ENCODE measurements at regions not wholly inside any gene's neighbourhood (a gene's known extent, or its start where the extent isn't known, plus 50 kb on each side); places are given as distances from the start of the nearest gene placed in this dataset.
"Not testable (repeated sequence)": the region's sequence is repeated elsewhere in the genome, so short reads cannot be mapped to it uniquely, and the experiment has no call there.

DNA sequence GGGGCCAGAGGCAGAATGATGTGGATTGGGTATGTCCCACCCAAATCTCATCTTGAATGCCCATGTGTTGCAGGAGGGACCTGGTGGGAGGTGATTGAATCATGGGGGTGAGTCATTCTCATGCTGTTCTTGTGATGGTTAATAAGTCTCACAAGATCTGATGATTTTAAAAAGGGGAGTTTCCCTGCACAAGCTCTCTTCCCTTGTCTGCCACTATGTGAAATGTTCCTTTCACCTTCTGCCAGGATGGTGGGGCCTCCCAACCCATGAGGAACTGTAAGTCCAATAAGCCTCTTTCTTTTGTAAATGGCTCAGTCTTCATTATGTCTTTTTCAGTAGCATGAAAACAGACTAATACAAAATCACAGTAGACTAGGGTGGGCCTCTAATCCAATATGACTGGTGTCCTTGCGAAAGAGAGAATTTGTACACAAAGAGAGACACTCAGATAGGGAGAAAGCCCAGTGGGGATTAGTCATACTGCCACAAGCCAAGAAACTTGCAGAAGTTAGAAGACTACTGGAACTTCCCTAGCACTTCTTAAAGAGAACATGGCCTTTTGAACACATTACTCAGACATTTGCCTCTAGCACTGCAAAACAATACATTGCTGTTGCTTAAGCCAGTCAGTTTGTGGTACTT is 68.4 kb downstream of the ANXA1 start:
- DNase-seq (ENCODE audit: low spot score), result peak; percentile 94

DNA sequence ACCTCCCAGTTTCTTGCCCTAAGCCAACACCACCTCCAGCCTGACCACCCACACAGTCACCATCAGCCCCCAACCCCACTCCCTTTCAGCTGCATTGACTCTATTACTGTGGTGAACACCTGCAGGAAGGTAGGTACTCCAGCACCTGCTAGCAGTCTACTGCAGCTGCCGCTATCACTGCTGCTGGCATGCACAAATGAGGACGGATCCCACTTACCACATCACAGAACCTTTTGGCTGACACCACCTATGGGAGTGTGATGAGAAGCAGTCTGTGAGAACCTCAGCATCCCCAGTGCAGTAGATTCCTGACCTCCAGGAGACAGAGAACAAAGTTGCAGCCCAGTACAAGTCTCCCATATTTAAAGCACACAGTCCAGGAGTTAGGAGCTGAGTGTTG is 71.9 kb downstream of the ANXA1 start:
- DNase-seq (ENCODE audit: low spot score), result no peak

DNA sequence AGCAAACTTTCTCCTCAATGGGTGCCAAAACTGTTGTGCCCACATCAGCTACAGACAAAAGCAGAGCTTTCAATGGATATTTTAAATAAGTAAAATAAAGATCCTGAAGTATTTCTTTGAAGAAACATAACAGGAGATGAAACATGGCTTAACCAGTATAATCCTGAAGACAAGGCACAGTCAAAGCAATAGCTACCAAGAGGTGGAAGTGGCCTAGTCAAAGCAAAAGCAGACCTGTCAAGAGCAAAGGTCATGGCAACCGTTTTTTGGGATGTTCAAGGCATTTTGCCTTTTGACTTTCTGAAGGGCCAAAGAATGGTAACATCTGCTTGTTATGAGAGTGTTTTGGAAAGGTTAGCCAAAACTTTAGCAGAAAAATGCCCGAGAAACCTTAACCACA is 77.9 kb downstream of the ANXA1 start:
- no peak for DNase-seq (ENCODE audit: low spot score)

DNA sequence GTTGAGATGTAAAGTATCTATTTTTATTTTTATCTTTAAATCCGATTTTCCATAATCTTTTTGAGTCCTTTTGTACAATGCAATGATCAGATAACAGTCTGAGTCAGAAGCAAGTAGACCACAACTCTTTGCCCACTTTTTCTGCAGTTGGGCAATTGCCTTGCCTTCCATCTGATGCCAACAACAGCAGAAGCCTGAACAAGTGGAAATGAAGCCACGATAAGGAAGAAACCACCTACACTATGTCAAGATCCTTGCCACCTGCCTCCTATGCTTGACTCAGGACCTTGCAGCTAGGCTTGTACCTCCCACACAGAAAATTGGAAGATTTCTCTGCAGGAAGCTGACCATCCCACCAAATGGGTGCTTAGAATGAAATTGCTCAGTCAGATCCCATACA is 78.6 kb downstream of the ANXA1 start:
- no peak for DNase-seq (ENCODE audit: low spot score)

DNA sequence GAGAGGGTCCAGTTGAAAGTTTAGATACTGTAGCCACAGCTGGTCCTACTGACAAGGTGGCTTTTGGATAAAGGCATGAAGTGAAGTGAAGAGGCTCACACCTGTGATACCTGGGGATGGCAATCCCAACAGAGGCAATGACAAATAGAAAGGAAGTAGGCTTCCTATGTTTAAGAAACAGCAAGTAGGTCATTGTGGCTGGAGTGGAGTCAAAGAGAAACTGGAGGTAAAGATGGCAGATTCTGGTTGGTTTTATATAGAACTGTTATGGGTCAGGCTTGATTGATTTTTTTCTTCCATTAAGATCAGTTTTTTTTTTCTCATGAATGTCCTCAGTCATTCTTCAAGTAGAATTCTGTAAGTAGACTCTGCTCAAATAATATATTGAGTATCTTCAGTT is 79.5 kb downstream of the ANXA1 start:
- no peak for DNase-seq (ENCODE audit: low spot score)

DNA sequence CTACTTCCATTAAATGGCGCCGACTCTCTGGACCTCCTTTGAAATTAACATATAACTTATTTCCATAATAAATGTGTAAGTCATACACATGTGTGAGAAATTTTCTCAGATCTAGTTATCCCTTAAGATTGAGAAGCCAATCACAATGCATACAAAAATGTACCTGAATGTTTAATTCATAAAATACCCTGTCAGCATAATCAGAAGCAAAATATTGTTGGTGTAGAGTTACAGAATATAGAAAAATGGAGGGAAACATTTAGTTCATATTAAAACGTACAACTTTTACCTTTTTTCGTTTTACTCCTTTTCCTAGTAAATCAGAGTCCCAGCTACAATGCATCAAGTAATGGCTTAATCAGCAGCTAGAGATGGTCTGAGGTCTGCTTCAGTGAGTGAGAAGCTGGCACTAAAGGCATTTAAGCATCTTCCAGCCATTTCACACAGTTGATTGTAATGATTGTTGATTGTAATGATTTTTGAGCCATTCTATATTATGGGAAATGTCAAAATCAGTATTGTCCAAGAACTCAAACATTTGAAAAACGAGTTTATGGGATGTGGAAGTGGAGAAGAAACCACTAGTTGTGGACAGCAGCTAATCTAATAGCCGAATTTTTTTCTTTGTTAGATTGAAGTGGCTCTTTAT is 81.8 kb downstream of the ANXA1 start:
- no peak for DNase-seq (ENCODE audit: low spot score)

DNA sequence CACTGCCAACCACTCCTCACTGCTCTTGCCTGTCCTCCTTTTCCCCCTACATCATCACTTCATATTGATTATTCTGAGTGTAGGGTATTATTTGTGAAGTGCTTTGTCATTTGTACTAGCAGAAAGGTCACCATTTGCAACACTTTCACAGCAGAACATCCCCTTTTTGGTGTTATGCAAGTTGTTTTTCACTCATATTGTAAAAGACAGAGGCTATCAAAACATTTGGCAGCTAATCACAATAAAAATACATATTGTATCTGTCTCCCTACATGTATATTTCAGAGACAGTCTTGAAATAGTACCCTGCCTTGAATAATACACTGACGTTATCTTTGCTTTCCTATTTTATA is 82.3 kb downstream of the ANXA1 start:
- DNase-seq (ENCODE audit: low spot score), result no peak

DNA sequence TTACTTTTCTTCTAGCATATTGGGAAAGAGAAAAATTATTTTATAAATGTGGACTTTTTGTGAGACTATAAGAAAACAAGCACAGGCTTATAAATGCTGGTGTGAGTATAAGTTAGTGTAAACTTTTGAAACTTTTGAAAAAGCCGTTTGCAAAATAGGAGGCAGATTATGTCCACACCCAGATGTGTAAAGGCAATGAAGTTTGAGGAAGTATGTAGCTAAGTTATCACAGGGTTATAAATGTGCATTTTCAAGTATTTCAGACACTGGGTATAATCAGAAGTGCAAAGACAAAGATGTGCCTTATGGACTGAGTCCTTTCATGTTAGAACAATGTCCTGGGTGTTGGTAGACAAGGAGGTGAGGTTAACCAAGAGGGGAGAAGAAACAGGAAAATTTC is 85.5 kb downstream of the ANXA1 start:
- no peak for DNase-seq (ENCODE audit: low spot score)

DNA sequence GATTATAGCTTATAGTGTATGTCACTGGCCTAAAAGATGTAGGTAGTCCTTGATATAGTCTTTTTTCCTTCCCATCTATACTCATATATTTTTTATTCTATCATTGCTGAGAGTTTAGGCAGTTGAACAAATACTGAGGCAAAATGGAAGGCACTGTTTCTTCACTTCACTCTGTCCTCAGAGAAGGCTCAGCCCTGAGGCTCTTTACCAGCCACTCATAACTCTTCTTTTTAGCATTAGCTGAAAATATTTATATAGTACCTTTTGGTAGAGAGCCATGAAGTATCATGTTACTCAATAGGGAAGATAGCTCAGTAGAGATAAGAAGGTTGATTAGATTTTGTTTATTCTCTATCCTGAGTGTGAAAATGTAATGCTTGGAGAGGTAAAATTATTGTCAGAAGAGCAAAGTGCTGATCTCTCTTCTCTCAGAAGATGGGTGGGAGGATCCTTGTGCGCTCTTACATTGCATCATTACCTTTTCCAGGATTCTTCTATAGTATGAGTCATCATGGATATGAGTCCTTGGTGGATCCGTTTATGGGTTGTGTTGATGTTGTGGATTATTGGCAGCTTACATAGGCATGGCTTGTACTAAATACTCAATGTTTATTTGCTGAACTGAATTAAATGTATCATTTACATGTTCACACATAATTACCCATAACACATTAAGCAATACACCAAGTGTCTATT is 88.1 kb downstream of the ANXA1 start:
- peak; percentile 6 for DNase-seq (ENCODE audit: low spot score)

DNA sequence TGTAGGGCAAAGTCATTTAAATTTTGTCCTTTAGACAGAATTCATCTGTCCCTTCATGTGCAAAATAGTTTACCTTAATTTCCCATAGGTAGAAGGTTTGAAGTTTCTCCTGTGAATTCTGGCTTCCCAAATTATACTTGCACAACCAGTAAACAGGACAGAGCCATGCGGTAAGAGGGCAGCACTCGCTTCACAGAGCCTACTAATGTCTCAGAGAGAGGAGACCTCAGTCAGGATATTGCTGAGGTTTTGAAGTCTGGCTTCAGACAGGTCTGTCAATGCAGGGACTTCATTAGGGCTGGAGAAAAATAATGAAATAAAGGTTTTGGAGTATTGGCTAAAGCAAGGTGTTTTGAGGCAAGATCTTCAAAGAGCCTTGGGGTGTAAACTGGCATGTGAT is 91.4 kb downstream of the ANXA1 start:
- DNase-seq (ENCODE audit: low spot score), result no peak

DNA sequence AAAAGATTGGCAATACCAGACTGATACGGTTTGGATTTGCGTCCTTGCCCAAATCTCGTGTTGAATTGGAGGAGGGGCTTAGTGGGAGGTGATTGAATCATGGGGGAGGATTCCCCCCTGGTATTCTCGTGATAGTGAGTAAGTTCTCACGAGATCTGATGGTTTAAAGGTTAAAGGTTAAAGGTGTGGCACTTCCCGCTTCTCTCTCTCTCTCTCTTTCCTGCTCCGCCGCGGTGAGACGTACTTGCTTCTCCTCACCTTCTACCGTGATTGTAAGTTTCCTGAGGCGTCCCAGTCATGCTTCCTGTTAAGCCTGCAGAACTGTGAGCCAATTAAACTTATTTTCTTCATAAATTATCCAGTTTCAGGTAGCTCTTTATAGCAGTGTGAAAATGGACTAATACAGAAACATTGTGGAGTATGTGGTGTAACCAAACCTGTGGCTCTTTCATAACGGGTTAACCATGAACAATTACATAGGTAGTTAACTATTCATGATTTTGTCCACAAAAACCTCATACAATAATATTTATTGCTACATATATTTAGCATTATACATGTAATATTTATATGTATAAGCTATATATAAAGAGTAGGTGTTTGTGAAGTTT is 107.5 kb downstream of the ANXA1 start:
- DNase-seq (ENCODE audit: low spot score), result no peak

DNA sequence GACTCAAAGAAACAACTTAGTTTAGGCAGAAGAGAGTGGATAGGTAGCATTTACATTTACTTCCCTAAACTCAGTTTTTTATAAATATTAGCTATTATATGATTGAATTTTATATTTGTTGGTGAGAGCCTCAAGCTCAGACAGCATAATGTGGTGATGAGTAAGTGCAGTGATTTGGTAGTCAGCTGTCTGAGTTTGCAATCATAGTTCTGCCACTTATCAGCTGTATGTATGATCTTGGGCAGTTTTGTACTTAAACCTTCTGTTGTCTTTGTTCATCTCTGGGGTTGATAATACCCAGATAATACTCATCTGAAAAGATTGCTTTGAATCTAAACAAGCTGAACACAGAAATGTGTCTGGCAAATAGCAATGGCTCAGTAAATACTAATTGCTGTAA is 108.8 kb downstream of the ANXA1 start:
- no peak for DNase-seq (ENCODE audit: low spot score)

DNA sequence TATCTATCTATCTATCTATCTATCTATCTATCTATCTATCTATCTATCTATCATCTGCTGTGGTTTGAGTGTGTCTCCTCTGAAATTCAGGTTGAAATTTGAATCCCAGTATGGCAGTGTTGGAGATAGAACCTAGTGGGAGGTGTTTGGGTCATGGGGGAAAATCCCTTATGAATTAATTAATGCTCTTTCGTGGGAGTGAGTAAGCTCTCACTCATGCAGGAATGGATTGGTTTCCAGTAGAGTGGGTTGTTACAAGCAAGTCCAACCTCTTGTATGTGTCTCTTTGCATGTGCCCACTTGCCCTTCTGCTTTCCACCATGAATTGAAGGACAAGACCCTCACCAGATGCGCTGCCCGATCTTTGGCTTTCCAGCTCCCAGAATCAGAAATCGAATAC is 113.0 kb downstream of the ANXA1 start:
- peak; percentile 81 for DNase-seq (ENCODE audit: low spot score)

DNA sequence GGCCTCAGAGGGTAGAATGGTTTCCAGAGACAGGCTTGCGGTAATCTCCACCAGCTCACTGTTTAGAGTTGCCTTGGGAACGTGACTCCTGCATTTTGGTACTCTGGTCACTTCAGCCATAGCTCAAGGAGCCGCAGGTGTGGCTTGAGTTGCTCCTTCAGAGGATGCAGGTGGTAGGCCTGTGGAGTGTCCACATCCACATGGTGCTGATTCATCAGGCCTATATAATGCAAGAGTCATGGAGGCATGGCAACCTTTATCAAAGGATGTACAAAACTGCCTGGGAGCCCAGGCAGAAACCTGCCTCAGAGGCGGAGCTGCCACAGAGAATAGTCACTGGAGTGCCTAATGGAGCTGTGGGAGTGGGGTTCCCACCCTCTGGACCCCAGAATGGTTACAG is 114.2 kb downstream of the ANXA1 start:
- peak; percentile 11 for DNase-seq (ENCODE audit: low spot score)

DNA sequence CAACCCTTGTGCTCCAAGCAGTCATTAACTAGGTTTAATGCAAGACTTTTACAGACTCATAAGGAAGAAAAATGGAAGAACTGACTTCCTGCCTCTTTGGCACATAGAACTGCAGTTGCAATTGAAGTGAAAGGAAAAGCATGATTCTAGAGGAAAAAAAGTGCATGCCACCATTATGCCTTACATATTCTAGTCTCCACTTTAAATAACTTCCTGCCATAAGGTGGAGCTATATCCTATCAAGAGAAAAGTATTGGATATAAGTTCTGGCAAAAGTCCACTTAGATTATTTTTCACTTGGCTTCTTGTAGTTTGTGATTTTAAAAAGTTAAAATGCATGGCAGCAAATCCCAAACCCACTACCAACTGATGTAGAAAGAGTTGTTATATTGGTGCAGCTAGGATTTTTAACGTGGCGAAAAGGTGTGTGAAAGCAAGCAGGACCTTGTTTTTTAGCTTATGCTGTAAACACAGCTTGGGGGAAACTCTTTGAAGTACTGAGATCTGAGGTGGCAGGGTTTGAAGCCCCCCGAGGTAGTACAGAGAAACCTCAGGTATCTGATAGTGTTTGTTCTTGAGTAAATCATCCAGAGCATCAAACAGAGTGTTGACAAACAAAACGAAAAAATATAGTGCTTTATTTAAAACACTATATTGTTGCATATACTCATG is 117.9 kb downstream of the ANXA1 start:
- peak; percentile 15 for DNase-seq (ENCODE audit: low spot score)

DNA sequence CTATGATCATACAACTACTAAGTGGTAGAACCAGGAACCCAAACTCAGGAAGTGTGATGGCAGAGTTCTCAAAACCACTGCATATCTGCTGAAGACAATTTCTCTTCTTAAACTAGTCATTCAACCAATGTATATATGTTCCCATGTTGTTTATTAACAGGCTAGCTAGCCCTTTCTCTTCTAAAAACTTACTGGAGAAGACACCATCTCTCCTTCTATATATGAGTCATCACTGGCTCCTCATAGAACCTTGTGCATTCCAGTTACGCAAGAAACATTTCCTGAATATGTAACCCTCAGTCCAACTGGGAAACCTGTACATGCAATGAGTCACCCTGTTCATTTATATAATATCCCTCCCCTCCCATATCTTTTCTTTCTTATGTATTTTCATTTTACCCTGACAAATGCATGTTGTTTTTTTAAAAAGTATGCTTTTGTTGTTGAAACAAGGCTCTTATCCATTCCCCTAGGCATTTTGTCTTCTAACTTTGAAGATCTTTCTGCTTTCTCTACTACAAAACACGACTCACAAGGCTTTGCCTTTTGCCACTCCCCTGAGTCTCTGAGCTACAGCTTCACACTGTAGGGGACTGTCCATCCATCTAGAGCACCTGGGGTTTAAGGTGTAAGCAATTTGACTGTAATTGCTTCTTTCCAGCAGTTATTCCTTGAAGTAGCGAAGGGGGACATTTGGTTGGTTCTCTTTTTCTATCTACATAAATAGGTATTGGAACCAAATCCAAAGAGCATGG is 119.5 kb downstream of the ANXA1 start:
- peak; percentile 83 for DNase-seq (ENCODE audit: low spot score)

DNA sequence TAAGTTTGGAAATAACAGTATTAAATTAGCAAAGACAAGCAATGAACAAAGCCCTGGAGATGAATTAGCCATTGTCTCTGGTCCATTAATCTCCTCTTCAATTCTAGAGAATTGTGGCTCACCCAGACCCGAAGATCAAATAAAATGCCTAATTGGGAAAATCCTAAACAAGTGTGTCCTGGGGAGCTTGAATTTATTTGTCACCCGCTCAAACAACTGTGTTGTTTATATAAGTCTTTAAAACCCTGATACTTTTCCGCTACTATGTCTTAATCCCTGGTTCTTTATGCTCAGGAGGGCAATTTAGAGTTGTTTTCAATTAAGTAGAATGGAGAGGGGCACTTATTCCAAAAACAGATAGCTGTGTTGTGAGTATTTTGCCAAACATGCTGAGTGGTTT is 128.4 kb downstream of the ANXA1 start:
- no peak for DNase-seq (ENCODE audit: low spot score)

DNA sequence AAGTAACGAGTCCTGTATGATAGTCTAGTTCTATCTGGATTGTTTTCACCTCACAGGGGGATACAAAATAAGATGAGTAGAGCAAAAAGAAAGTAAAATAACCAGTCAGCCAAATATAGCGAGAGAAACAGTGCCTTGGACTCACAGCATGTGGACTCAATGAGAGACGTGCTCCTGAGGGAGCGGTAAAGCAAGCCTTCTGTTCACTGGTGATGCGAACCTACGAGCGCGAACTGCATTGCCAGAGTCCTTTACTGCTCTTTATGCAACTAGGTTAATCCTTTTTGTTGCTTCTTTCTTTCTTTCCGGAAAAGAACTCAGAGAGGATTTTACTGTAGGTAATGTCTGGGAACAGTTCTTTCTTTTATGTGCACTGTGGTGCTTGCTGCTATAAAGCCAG is 132.7 kb downstream of the ANXA1 start:
- DNase-seq (ENCODE audit: low spot score), result no peak

DNA sequence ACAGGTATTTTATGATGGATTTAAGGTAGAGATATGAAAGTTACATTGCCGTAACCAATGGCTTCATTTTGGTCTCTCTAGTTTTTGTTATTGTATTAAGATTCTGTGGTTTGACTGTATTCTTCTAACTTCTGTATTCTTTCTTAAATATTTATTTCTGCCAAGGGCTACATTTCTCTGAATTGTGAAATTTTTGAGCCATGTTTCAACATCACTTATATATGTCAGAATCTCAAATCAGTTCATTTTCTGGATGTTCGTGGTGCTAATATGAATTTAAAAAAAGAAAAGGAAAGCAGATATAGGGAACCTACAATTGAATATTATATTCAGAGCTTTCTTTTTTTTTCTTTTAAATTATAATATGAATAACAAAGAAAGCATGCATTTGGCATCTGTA is 142.7 kb downstream of the ANXA1 start:
- DNase-seq (ENCODE audit: low spot score), result no peak

DNA sequence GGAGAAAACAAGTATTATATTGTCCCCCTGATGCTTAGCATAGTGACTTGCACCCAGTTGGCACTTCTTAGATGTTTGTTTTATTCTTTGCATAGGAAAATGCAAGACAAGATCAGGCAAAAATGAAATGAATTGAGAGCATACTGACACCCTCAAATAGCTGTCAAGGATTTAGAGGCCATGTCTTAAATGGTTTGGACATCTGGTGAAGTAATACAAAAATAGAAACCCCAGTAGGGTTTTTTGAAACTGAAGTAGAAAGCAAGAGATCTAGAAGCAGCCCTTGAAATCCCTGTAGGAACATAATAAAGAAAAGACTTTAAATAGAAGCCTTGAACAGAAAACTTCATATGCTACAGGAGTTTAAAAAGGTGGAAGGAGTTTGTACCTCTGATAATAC is 174.3 kb downstream of the ANXA1 start:
- DNase-seq (ENCODE audit: low spot score), result no peak

DNA sequence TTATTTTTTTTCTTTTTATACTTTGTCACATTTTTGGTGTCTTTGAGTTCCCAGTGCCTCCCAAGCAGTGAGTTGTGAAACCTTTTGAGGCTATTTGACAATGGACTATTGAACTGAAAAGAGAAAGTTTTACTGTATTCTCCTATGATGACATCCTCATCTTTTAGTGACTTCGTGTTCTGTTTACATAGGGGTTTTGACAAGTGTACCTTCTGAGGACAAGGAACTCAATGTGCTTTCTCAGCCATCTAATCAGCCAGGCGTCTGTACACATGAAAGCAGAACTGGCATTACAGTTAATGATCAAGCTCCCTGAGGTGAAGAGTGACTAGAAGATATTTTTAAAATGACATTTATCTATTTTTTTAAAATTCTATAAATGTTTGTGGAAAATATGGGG is 175.5 kb downstream of the ANXA1 start:
- no peak for DNase-seq (ENCODE audit: low spot score)

DNA sequence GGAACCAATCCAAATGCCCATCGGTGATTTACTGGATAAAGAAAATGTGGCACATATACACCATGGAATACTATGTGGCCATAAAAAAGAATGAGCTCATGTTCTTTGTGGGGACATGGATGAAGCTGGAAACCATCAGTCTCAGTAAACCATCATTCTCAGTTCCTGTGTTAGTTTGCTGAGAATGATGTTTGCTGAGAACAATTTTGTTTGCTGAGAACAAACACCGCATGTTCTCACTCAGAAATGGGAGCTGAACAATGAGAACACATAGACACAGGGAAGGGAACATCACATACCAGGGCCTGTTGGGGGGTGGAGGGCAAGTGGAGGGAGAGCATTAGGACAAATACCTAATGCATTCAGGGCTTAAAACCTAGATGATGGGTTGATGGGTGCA is 185.5 kb downstream of the ANXA1 start:
- not testable (repeated sequence) for DNase-seq (ENCODE audit: low spot score)
